Spleen (tissue), 7 donors: ENCODE measurements at regions not wholly inside any gene's neighbourhood (a gene's known extent, or its start where the extent isn't known, plus 50 kb on each side); places are given as distances from the start of the nearest gene placed in this dataset.

Experiments used
- POLR2A ChIP-seq, 3 donors: fragments of 450-650 bp; IDR thresholded peaks; one replicate each; pipeline ENCODE4 v1.5.1; 2017; ENCODE audit warnings: antibody characterized with exemption in 3 of 3, mild to moderate bottlenecking in 1 of 3
- POLR2AphosphoS5 ChIP-seq, 3 donors: sonication (generic); formaldehyde crosslinking; IDR thresholded peaks; one replicate each; pipeline ENCODE4 v1.5.1; 2017; ENCODE audit warnings: antibody characterized with exemption in 3 of 3
- TF ChIP-seq, protein P1 (sequence below), 11 experiments: fragments of 200-600 bp in 7 of 11; fragments of 450-650 bp in 4 of 11; sonication (generic) in 4 of 11; IDR thresholded peaks in 8 of 11; conservative IDR thresholded peaks in 3 of 11; 1 replicate in 7 of 11; 2 replicates in 4 of 11; pipeline versions ENCODE4 v1.4.0 to v1.8.0; 2016 to 2021; ENCODE audit warnings: antibody characterized with exemption in 11 of 11, inconsistent platforms in 4 of 11, mild to moderate bottlenecking in 1 of 11
- donor health status: DM: no; HTN: no; CAD: no; lungs with moderate emphysema.
- donor health status: DM: no; HTN: no; CAD: no.
- donor health status: DM: no; HTN: no; CAD: no.

DNA sequence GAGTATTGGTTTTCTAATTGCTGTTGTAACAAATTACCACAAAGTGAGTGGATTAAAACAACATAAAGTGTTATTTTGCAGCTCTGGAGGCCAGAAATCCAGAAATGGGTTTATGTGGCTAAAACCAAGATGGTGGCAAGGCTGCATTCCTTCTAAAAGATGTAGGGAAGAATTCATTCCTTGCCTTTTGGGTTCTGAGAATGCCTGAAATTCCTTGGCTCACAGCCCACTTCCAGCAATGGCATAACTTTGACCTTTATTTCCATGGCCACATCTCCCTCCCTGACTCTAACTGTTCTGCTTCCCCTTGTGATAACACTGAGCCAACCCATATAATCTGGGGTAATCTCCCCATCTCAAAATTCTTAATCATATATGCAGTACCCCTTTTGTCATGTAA lies 269.6 kb upstream of the RPL38 start:
- TF ChIP-seq, protein P1, sequence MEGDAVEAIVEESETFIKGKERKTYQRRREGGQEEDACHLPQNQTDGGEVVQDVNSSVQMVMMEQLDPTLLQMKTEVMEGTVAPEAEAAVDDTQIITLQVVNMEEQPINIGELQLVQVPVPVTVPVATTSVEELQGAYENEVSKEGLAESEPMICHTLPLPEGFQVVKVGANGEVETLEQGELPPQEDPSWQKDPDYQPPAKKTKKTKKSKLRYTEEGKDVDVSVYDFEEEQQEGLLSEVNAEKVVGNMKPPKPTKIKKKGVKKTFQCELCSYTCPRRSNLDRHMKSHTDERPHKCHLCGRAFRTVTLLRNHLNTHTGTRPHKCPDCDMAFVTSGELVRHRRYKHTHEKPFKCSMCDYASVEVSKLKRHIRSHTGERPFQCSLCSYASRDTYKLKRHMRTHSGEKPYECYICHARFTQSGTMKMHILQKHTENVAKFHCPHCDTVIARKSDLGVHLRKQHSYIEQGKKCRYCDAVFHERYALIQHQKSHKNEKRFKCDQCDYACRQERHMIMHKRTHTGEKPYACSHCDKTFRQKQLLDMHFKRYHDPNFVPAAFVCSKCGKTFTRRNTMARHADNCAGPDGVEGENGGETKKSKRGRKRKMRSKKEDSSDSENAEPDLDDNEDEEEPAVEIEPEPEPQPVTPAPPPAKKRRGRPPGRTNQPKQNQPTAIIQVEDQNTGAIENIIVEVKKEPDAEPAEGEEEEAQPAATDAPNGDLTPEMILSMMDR (IDR thresholded peaks at IDR 0.05 in 8 of 11, conservative IDR thresholded peaks at IDR 0.05 in 3 of 11), result no peak
- TF ChIP-seq POLR2A (IDR thresholded peaks at IDR 0.05), result no peak
- TF ChIP-seq POLR2AphosphoS5 (IDR thresholded peaks at IDR 0.05), result no peak
